OCI-LY1 (cell line): ENCODE measurements at regions not wholly inside any gene's neighbourhood (a gene's known extent, or its start where the extent isn't known, plus 50 kb on each side); places are given as distances from the start of the nearest gene placed in this dataset.

ENCODE experiments used
- H2AFZ ChIP-seq: fragments of 200-600 bp; sonication (generic), shearing (Covaris generic); 2 replicates; pipeline ENCODE4 v1.6.0; 2014; ENCODE audit warnings: antibody characterized with exemption, mild to moderate bottlenecking, low read length
- H3F3A ChIP-seq: fragments of 200-600 bp; sonication (generic), shearing (Covaris generic); 2 replicates; pipeline ENCODE4 v1.6.0; 2014; ENCODE audit warnings: mild to moderate bottlenecking, antibody characterized with exemption, low read length, moderate library complexity; ENCODE audit not compliant: insufficient read depth
- H3K27ac ChIP-seq: fragments of 200-600 bp; sonication (generic); 2 replicates; pipeline ENCODE4 v1.5.1; 2014; ENCODE audit warnings: low read length, mixed run types, mild to moderate bottlenecking, low read depth; ENCODE audit not compliant: poor library complexity, severe bottlenecking
- H3K27me3 ChIP-seq: fragments of 200-600 bp; sonication (generic); 2 replicates; pipeline ENCODE4 v1.6.0; 2014; ENCODE audit warnings: antibody characterized with exemption, mild to moderate bottlenecking, low read length, moderate library complexity; ENCODE audit not compliant: insufficient read depth
- H3K36me3 ChIP-seq: fragments of 200-600 bp; sonication (generic); 2 replicates; pipeline ENCODE4 v1.6.1; 2014; ENCODE audit warnings: mild to moderate bottlenecking, antibody characterized with exemption, low read length, moderate library complexity, mixed read lengths; ENCODE audit not compliant: insufficient read depth
- H3K4me1 ChIP-seq: fragments of 200-600 bp; sonication (generic); 2 replicates; pipeline ENCODE4 v1.5.1; 2014; ENCODE audit warnings: mild to moderate bottlenecking, low read length, moderate library complexity; ENCODE audit not compliant: insufficient read depth, severe bottlenecking
- H3K4me2 ChIP-seq: fragments of 200-600 bp; sonication (generic), shearing (Covaris generic); 2 replicates; pipeline ENCODE4 v1.6.1; 2014; ENCODE audit warnings: low read length
- H3K4me3 ChIP-seq: fragments of 200-600 bp; sonication (generic); 2 replicates; pipeline ENCODE4 v1.5.1; 2014; ENCODE audit warnings: low read length, low read depth, mild to moderate bottlenecking, mixed read lengths; ENCODE audit not compliant: poor library complexity, severe bottlenecking
- H3K79me2 ChIP-seq: fragments of 200-600 bp; shearing (Covaris generic); 2 replicates; pipeline ENCODE4 v1.6.1; 2016; ENCODE audit warnings: mixed run types, low read length, mixed read lengths; ENCODE audit not compliant: insufficient read depth
- H3K9ac ChIP-seq: fragments of 200-600 bp; sonication (generic), shearing (Covaris generic); 2 replicates; pipeline ENCODE4 v1.6.1; 2014; ENCODE audit warnings: mild to moderate bottlenecking, low read length, mixed read lengths
- H3K9me2 ChIP-seq: fragments of 200-600 bp; sonication (generic), shearing (Covaris generic); 2 replicates; pipeline ENCODE4 v1.6.1; 2014; ENCODE audit warnings: low read depth, mild to moderate bottlenecking, low read length, mixed read lengths
- H3K9me3 ChIP-seq: fragments of 200-600 bp; shearing (Covaris generic); 2 replicates; pipeline ENCODE4 v1.6.1; 2014; ENCODE audit warnings: low read length, mixed read lengths
- H4K20me1 ChIP-seq: fragments of 200-600 bp; sonication (generic), shearing (Covaris generic); 2 replicates; pipeline ENCODE4 v1.6.0; 2016; ENCODE audit warnings: mild to moderate bottlenecking, low read length; ENCODE audit not compliant: insufficient read depth
- CTCF ChIP-seq: fragments of 200-600 bp; sonication (generic), shearing (Covaris generic); IDR thresholded peaks from 2 replicates; pipeline ENCODE4 v1.5.1; 2017; ENCODE audit warnings: mild to moderate bottlenecking, antibody characterized with exemption, low read length, moderate library complexity, mixed read lengths
- EZH2 ChIP-seq: fragments of 200-600 bp; sonication (generic), shearing (Covaris generic); IDR thresholded peaks from 2 replicates; pipeline ENCODE4 v1.8.0; 2017; ENCODE audit warnings: borderline replicate concordance, mixed run types, mild to moderate bottlenecking, antibody characterized with exemption, low read length, moderate library complexity, mixed read lengths

GRCh38 chr16:79876332-79876730 is 275.8 kb upstream of the MAF start:
- no peaks in the 10 kb centered on the region for H3F3A ChIP-seq
- no peak overlapping the region for H3K4me3 ChIP-seq
- H3K27ac ChIP-seq: no peak overlapping the region
- H3K4me2 ChIP-seq: no peak overlapping the region
- no peaks in the 10 kb centered on the region for H3K9me2 ChIP-seq
- H3K36me3 ChIP-seq: no peaks in the 10 kb centered on the region
- no peak overlapping the region for H2AFZ ChIP-seq
- H3K4me1 ChIP-seq: no peaks in the 10 kb centered on the region
- H3K27me3 ChIP-seq: 0 out of 2 replicates have a peak, but pooled peaks cover 4% of the 10 kb centered on the region
- H3K9me3 ChIP-seq: no peaks in the 10 kb centered on the region
- H4K20me1 ChIP-seq: no peaks in the 10 kb centered on the region
- no peak overlapping the region for H3K9ac ChIP-seq
- no peaks in the 10 kb centered on the region for H3K79me2 ChIP-seq
- TF ChIP-seq EZH2 (no peak), CTCF (no peak)

- H3F3A ChIP-seq: no peaks in the 10 kb centered on the region
- H3K9me2 ChIP-seq: no peaks in the 10 kb centered on the region
- H3K27ac ChIP-seq: no peak overlapping the region
- no peak overlapping the region for H3K9ac ChIP-seq
- no peaks in the 10 kb centered on the region for H3K27me3 ChIP-seq
- H3K4me3 ChIP-seq: no peak overlapping the region
- H3K9me3 ChIP-seq: no peaks in the 10 kb centered on the region
- no peak overlapping the region for H2AFZ ChIP-seq
- H3K79me2 ChIP-seq: no peaks in the 10 kb centered on the region
- TF ChIP-seq EZH2: no peak
- TF ChIP-seq CTCF: no peak
- no peaks in the 10 kb centered on the region for H4K20me1 ChIP-seq
- no peaks in the 10 kb centered on the region for H3K36me3 ChIP-seq
- no peak overlapping the region for H3K4me2 ChIP-seq
- no peaks in the 10 kb centered on the region for H3K4me1 ChIP-seq
Observed at GRCh38 chr16:79874391-79874790, 273.9 kb upstream of the MAF start.

GRCh38 chr16:79873825-79874224 is 273.3 kb upstream of the MAF start:
- H3K4me2 ChIP-seq: no peak overlapping the region

More at GRCh38 chr16:79873825-79874224, 273.3 kb upstream of the MAF start:
- H3K9me2 ChIP-seq: no peaks in the 10 kb centered on the region
- H3K9me3 ChIP-seq: no peaks in the 10 kb centered on the region
- H3K36me3 ChIP-seq: no peaks in the 10 kb centered on the region
- H3K4me1 ChIP-seq: no peaks in the 10 kb centered on the region
- no peak overlapping the region for H3K4me3 ChIP-seq
- H3K9ac ChIP-seq: no peak overlapping the region
- H4K20me1 ChIP-seq: no peaks in the 10 kb centered on the region
- H3K27me3 ChIP-seq: no peaks in the 10 kb centered on the region
- no peaks in the 10 kb centered on the region for H3K79me2 ChIP-seq
- no peaks in the 10 kb centered on the region for H3F3A ChIP-seq
- no peak overlapping the region for H2AFZ ChIP-seq
- TF ChIP-seq CTCF: no peak
- TF ChIP-seq EZH2: no peak
- no peak overlapping the region for H3K27ac ChIP-seq
